HepG2 (cell line): ENCODE measurements at regions not wholly inside any gene's neighbourhood (a gene's known extent, or its start where the extent isn't known, plus 50 kb on each side); places are given as distances from the start of the nearest gene placed in this dataset.

Experiments used
- ATAC-seq: fragments of 200-7000 bp; cut with Tn5 transposase; 3 replicates; pipeline ENCODE4 v1.9.1; 2020; ENCODE audit warnings: mild to moderate bottlenecking, moderate library complexity
- BruUV-seq: library from RNA; stranded (reverse); fragments of 400-500 nt; replicated peaks from 2 replicates; lab custom pipeline; 2021; lab: Mats Ljungman, UMichigan
- CTCF ChIA-PET: fragments of 300-600 bp; formaldehyde crosslinking; extraction: SDS; loops from one replicate; lab custom pipeline; 2021; ENCODE audit warnings: low total read pairs, inconsistent platforms, low intra/inter-chr PET ratio; lab: Yijun Ruan, JAX
- POLR2A ChIA-PET: fragments of 350-600 bp; sonication (Branson Sonifier 250); formaldehyde crosslinking; loops from one replicate; lab custom pipeline; 2020; ENCODE audit warnings: antibody characterized with exemption, inconsistent platforms; lab: Yijun Ruan, JAX
- DNase-seq: peaks from one replicate; pipeline ENCODE4 v3.0.0-alpha.2; 2015; ENCODE audit warnings: low spot score
- FAIRE-seq: peaks from 3 replicates; lab custom pipeline; 2011; peaks lifted over from hg19 to GRCh38; lab: Jason Lieb, UNC
- H2AFZ ChIP-seq: one replicate; pipeline ENCODE4 v1.6.1; 2011; ENCODE audit warnings: low read length, inconsistent platforms
- H3K27ac ChIP-seq: fragments of 300-600 bp; 3 replicates; pipeline ENCODE4 v1.8.0; 2011; ENCODE audit warnings: mixed run types, mild to moderate bottlenecking, mixed read lengths, low read length, inconsistent platforms; ENCODE audit not compliant: insufficient read depth; ENCODE audit errors: extremely low read length
- H3K27me3 ChIP-seq, 2 experiments: fragments of 200-600 bp in 1 of 2; 2 replicates in 1 of 2; 3 replicates in 1 of 2; pipeline versions ENCODE4 v1.6.0 to v1.8.0; 2011; ENCODE audit warnings: low read length in 2 of 2, mild to moderate bottlenecking in 2 of 2, moderate library complexity in 2 of 2, inconsistent platforms in 1 of 2; ENCODE audit not compliant: insufficient read depth in 2 of 2, control insufficient read depth in 1 of 2
- H3K36me3 ChIP-seq, 2 experiments: fragments of 200-600 bp in 1 of 2; replicated peaks in 1 of 2; 2 replicates in 1 of 2; 3 replicates in 1 of 2; pipeline versions ENCODE4 v1.5.1 to v1.8.0; 2011; ENCODE audit warnings: low read length in 2 of 2, inconsistent platforms in 1 of 2; ENCODE audit not compliant: insufficient read depth in 2 of 2, control insufficient read depth in 1 of 2
- H3K4me1 ChIP-seq: 2 replicates; pipeline ENCODE4 v1.5.1; 2012; ENCODE audit warnings: low read length, inconsistent platforms; ENCODE audit not compliant: insufficient read depth
- H3K4me2 ChIP-seq: 2 replicates; pipeline ENCODE4 v1.6.0; 2011; ENCODE audit warnings: low read depth, low read length, inconsistent platforms
- H3K4me3 ChIP-seq, 3 experiments: fragments of 200-600 bp in 1 of 3; sonication (generic), shearing (Covaris generic) in 1 of 3; replicated peaks in 1 of 3; 2 replicates each; pipeline ENCODE4 v1.5.1; 2011 to 2016; ENCODE audit warnings: low read length in 3 of 3, inconsistent platforms in 2 of 3, low read depth in 2 of 3, mild to moderate bottlenecking in 2 of 3, control low read depth in 1 of 3, mixed read lengths in 1 of 3; ENCODE audit not compliant: insufficient read depth in 1 of 3
- H3K79me2 ChIP-seq: one replicate; pipeline ENCODE4 v1.6.1; 2011; ENCODE audit warnings: low read length, inconsistent platforms; ENCODE audit not compliant: insufficient read depth
- H3K9ac ChIP-seq: 2 replicates; pipeline ENCODE4 v1.6.0; 2011; ENCODE audit warnings: mild to moderate bottlenecking, low read depth, low read length, inconsistent platforms; ENCODE audit not compliant: insufficient read depth
- H3K9me3 ChIP-seq: 2 replicates; pipeline ENCODE4 v1.5.1; 2012; ENCODE audit warnings: mild to moderate bottlenecking, low read length
- H4K20me1 ChIP-seq: 2 replicates; pipeline ENCODE4 v1.6.0; 2011; ENCODE audit warnings: inconsistent platforms, mild to moderate bottlenecking, low read length, moderate library complexity; ENCODE audit not compliant: insufficient read depth
- IRF9 ChIP-seq: sonication (generic); formaldehyde crosslinking; IDR thresholded peaks from 2 replicates; pipeline ENCODE4 v1.8.0; 2022; ENCODE audit warnings: missing genetic modification reagents, mild to moderate bottlenecking, borderline replicate concordance
- KLF15 ChIP-seq: sonication (generic); formaldehyde crosslinking; IDR thresholded peaks from 2 replicates; pipeline ENCODE4 v1.8.1; 2023; ENCODE audit warnings: borderline replicate concordance, mild to moderate bottlenecking, inconsistent platforms, missing genetic modification reagents, mixed read lengths
- ZBTB43 ChIP-seq: sonication (generic); formaldehyde crosslinking; conservative IDR thresholded peaks from 2 replicates; pipeline ENCODE4 v1.4.0; 2020; ENCODE audit warnings: missing genetic modification reagents
- ZGPAT ChIP-seq: IDR thresholded peaks from 2 replicates; pipeline ENCODE4 v1.6.1; 2016; ENCODE audit warnings: mild to moderate bottlenecking
- ZNF263 ChIP-seq: sonication (generic); formaldehyde crosslinking; IDR thresholded peaks from 2 replicates; pipeline ENCODE4 v1.4.0; 2020; ENCODE audit warnings: missing genetic modification reagents
- ZNF326 ChIP-seq: sonication (generic); formaldehyde crosslinking; IDR thresholded peaks from 2 replicates; pipeline ENCODE4 v1.4.0; 2020; ENCODE audit warnings: missing genetic modification reagents, borderline replicate concordance
- ZNF777 ChIP-seq: sonication (generic); formaldehyde crosslinking; IDR thresholded peaks from 2 replicates; pipeline ENCODE4 v1.4.0; 2020; ENCODE audit warnings: missing genetic modification reagents
- ZNF816 ChIP-seq: sonication (generic); formaldehyde crosslinking; IDR thresholded peaks from 2 replicates; pipeline ENCODE4 v1.8.0; 2022; ENCODE audit warnings: missing genetic modification reagents, mild to moderate bottlenecking, borderline replicate concordance
- ZNF841 ChIP-seq: sonication (generic); formaldehyde crosslinking; IDR thresholded peaks from 2 replicates; pipeline ENCODE4 v1.8.1; 2023; ENCODE audit warnings: missing genetic modification reagents, borderline replicate concordance
- WGBS: methylation state at CpG from one replicate; pipeline ENCODE4 v1.1.6; 2017; ENCODE audit warnings: low lambda C conversion rate; 5-methylcytosine and 5-hydroxymethylcytosine counted together
- in situ Hi-C: cut with HindIII; loops from 2 replicates; pipeline ENCODE4 v1.10.0; 2017; ENCODE audit warnings: low pct_unique_long_range_greater_than_20kb; ENCODE audit not compliant: extremely low pct_ligation_motif_present
- intact Hi-C: fragments of 100-400 bp; cut with micrococcal nuclease; formaldehyde crosslinking; loops from one replicate; pipeline ENCODE4 v1.10.0; 2022; ENCODE audit not compliant: unreplicated experiment
- TF ChIP-seq, protein P1 (sequence below): IDR thresholded peaks from 2 replicates; pipeline ENCODE4 v1.6.1; 2018; ENCODE audit warnings: missing genetic modification reagents, mild to moderate bottlenecking, missing compliant biosample characterization

DNA sequence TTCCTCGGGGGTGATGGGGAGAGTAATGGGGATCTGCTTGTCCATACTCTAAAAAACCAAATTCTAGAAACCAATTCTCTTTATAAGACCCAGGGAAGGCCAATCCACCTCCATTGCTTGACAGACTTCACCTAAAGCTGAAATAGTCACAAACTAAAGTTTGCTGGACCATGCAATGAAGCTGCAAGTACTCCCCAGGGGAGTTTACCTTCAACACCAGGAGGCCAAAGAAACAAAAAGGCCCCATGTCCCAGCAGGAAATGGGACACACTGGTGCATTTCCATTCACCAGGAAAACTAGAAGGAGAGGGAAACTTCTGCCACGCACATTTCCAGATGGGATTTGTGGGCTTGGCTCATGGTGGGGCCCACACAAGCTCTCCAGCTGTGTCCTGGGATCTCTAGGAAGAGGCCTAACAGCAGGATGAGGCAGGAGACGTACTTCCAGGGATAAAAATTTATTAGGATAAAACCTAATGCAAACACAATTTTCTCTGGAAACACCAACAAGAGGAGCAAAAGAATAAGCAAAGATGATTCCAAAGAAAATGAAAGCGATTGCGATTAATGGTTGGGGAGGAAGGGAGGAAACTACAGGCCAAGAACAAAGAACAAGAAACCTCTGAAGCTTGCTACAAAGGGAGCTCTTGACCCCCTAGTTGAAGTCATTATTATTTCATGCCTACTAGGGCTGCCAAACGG, 238.0 kb upstream of the LRTM1 start:
- ATAC-seq (no peak), DNase-seq (no peak), FAIRE-seq (no peak)
- Histone ChIP-seq H3K9ac (no peak overlapping the region), H3K27me3 (no peaks in the 10 kb centered on the region), H3K4me1 (no peaks in the 10 kb centered on the region), H3K9me3 (no peaks in the 10 kb centered on the region), H3K79me2 (no peaks in the 10 kb centered on the region), H3K4me3 (no peak overlapping the region), H3K27ac (no peak overlapping the region), H4K20me1 (no peaks in the 10 kb centered on the region), H3K36me3 (no peaks in the 10 kb centered on the region), H2AFZ (no peak overlapping the region), H3K4me2 (no peak overlapping the region)
- 18% methylated on average over 5 of the region's 6 CpGs for WGBS
- in situ Hi-C loops (no loop called here), intact Hi-C loops (no loop called here)
- no TSS peak for BruUV-seq
- POLR2A ChIA-PET: no interaction called here
- no peak for TF ChIP-seq ZNF263
- TF ChIP-seq ZBTB43 (CRISPR knock-in tag): no peak
- CTCF ChIA-PET: no interaction called here

- H3K4me2 ChIP-seq: no peak overlapping the region
- H2AFZ ChIP-seq: no peak overlapping the region
- 20% methylated on average over 3 of the region's 3 CpGs for WGBS
- H3K4me1 ChIP-seq: no peaks in the 10 kb centered on the region
- no peaks in the 10 kb centered on the region for H3K36me3 ChIP-seq
- no peaks in the 10 kb centered on the region for H3K27me3 ChIP-seq
- POLR2A ChIA-PET: no interaction called here
- no peak for TF ChIP-seq ZNF841 (CRISPR knock-in tag)
- TF ChIP-seq, protein P1, sequence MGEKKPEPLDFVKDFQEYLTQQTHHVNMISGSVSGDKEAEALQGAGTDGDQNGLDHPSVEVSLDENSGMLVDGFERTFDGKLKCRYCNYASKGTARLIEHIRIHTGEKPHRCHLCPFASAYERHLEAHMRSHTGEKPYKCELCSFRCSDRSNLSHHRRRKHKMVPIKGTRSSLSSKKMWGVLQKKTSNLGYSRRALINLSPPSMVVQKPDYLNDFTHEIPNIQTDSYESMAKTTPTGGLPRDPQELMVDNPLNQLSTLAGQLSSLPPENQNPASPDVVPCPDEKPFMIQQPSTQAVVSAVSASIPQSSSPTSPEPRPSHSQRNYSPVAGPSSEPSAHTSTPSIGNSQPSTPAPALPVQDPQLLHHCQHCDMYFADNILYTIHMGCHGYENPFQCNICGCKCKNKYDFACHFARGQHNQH (CRISPR knock-in tag): no peak
- no peak for TF ChIP-seq ZNF777 (CRISPR knock-in tag)
- TF ChIP-seq KLF15 (CRISPR knock-in tag): no peak
- no peak for TF ChIP-seq ZGPAT
- no peak for TF ChIP-seq ZNF816
- TF ChIP-seq ZNF326 (CRISPR knock-in tag): no peak
- no peak for TF ChIP-seq IRF9
- no TSS peak for BruUV-seq
- CTCF ChIA-PET: no interaction called here
- H4K20me1 ChIP-seq: no peaks in the 10 kb centered on the region
- H3K4me3 ChIP-seq: no peak overlapping the region
- no peaks in the 10 kb centered on the region for H3K9me3 ChIP-seq
- no peak overlapping the region for H3K27ac ChIP-seq
- H3K9ac ChIP-seq: no peak overlapping the region
- intact Hi-C loops: no loop called here
- no peak for FAIRE-seq
- in situ Hi-C loops: no loop called here
- no peak for DNase-seq
- H3K79me2 ChIP-seq: no peaks in the 10 kb centered on the region
- no peak for ATAC-seq
Observed at GRCh38 chr3:55165278-55165677, 237.4 kb upstream of the LRTM1 start.
